ENCODE measurements at regions not wholly inside any gene's neighbourhood (a gene's known extent, or its start where the extent isn't known, plus 50 kb on each side); places are given as distances from the start of the nearest gene placed in this dataset.

DNA sequence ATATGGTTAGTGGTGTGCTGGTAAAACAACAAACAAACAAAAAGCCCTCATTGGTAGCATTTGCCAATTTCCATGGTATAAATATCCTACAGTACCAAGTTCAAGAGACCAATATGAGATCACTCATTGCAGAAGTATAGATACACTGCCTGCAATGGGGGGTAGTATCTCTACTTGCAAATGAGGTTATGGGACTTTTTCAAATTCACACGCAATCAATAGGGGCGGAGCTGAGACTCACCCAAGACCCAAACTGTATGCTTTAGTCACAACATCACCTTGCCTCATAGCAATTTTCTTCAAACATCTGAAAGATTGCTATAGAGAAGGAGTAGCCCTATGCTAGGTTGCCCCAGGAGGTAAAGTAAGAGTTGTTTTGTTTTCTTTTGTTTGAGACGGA, 93.7 kb downstream of the VCPKMT start:
- WGBS, 5 donors = 86 to 97% (median 93%) methylated on average over 3 of the region's 3 CpGs
- Histone ChIP-seq H3K4me3 (no peak overlapping the region), H3K36me3 (no peaks in the 10 kb centered on the region), H3K4me1 (peaks cover 0 to 36% (median 17%) of the 10 kb centered on the region in 6 donors), H3K9me3 (peaks cover 0 to 22% (median 18%) of the 10 kb centered on the region in 8 donors), H3K27ac (no peak overlapping the region), H3K27me3 (replicated peaks in 1 of 7) (no peaks in the 10 kb centered on the region)
- intact Hi-C loops (cut with DNase I; ENCODE audit: low total_unique reads) = no loop called here
- DNase-seq = no peak
- TF ChIP-seq POLR2AphosphoS5 (IDR thresholded peaks at IDR 0.05) (no peak), POLR2A (IDR thresholded peaks at IDR 0.05) (no peak)
- TF ChIP-seq, protein P1, sequence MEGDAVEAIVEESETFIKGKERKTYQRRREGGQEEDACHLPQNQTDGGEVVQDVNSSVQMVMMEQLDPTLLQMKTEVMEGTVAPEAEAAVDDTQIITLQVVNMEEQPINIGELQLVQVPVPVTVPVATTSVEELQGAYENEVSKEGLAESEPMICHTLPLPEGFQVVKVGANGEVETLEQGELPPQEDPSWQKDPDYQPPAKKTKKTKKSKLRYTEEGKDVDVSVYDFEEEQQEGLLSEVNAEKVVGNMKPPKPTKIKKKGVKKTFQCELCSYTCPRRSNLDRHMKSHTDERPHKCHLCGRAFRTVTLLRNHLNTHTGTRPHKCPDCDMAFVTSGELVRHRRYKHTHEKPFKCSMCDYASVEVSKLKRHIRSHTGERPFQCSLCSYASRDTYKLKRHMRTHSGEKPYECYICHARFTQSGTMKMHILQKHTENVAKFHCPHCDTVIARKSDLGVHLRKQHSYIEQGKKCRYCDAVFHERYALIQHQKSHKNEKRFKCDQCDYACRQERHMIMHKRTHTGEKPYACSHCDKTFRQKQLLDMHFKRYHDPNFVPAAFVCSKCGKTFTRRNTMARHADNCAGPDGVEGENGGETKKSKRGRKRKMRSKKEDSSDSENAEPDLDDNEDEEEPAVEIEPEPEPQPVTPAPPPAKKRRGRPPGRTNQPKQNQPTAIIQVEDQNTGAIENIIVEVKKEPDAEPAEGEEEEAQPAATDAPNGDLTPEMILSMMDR (IDR thresholded peaks at IDR 0.05 in 8 of 11, conservative IDR thresholded peaks at IDR 0.05 in 3 of 11) = no peak

DNA sequence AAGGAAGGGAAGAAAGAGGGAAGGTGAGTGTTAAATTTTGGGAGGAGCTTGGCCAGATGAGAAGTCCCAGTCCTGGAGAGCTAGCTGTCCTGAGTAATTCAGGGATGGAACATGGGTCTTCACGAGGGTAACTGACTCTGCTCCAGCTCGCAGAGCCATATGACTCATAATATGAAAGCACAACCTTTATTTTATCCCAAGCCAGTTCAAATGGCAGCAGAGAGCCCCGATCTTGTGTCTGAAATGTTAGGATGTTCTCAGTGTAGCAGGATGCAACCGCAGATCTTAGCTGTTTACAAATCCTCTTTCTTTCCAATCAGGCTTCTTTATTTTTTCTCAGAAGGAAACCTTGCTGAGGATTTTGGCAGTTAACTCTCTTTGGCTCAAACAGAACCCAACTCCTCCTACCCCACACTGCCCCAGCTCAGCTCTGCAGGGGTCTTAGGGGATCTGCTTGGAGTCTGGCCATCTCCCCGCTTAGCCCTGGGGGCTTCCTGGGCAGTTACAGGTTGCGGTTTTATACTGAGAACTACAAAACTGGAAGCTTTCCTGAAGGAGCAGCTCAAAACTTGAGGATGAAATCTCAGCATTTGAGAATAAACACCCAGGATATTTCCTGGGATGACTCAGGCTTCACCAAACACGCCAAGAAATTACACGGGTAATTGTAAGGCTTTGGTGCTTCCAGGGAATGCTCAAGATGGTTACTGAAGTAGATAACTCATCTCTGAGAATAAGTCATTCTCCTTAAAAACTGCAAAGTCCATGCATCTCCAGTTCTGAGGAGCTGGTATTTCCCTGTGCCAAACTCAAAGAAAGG, 92.5 kb downstream of the VCPKMT start:
- Histone ChIP-seq H3K36me3 (no peaks in the 10 kb centered on the region), H3K27ac (no peak overlapping the region), H3K4me1 (peaks cover 0 to 28% (median 14%) of the 10 kb centered on the region in 6 donors), H3K27me3 (replicated peaks in 1 of 7) (no peaks in the 10 kb centered on the region), H3K4me3 (no peak overlapping the region), H3K9me3 (peaks cover 0 to 22% (median 18%) of the 10 kb centered on the region in 8 donors)
- intact Hi-C loops (cut with DNase I; ENCODE audit: low total_unique reads) = no loop called here
- 87 to 92% (median 89%) methylated on average over 8 of the region's 8 CpGs for WGBS, 5 donors
- DNase-seq = no peak
- no peak for TF ChIP-seq POLR2A (IDR thresholded peaks at IDR 0.05)
- TF ChIP-seq, protein P1 (IDR thresholded peaks at IDR 0.05 in 8 of 11, conservative IDR thresholded peaks at IDR 0.05 in 3 of 11) = no peak
- no peak for TF ChIP-seq POLR2AphosphoS5 (IDR thresholded peaks at IDR 0.05)

DNA sequence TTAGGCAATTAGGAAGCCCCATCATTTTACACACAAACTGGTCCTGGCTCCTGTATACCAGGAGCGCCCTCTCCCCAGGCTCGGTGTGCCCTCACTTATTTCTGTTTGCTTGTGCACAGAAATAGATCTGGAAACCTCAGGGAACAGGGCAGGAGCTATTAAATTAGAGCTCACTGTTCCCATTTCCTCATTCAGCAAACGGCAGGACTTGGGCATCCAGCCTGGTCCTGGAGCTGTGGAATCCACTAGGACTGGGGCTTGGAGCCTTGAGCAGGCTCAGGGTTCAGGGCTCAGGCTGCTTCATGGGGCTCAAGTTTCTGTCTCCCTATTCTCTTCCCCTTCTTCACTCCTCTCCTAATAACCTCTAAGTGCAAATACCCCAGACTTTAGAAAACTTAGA, 91.3 kb downstream of the VCPKMT start:
- TF ChIP-seq, protein P1 (IDR thresholded peaks at IDR 0.05 in 8 of 11, conservative IDR thresholded peaks at IDR 0.05 in 3 of 11) = no peak
- TF ChIP-seq POLR2AphosphoS5 (IDR thresholded peaks at IDR 0.05) (no peak), POLR2A (IDR thresholded peaks at IDR 0.05) (no peak)
- 75 to 87% (median 79%) methylated on average over 3 of the region's 3 CpGs for WGBS, 5 donors
- Histone ChIP-seq H3K27me3 (replicated peaks in 1 of 7) (no peaks in the 10 kb centered on the region), H3K9me3 (peaks cover 0 to 18% (median 14%) of the 10 kb centered on the region in 8 donors), H3K4me3 (no peak overlapping the region), H3K27ac (no peak overlapping the region), H3K4me1 (peaks cover 0 to 26% (median 12%) of the 10 kb centered on the region in 6 donors), H3K36me3 (no peaks in the 10 kb centered on the region)
- intact Hi-C loops (cut with DNase I; ENCODE audit: low total_unique reads) = no loop called here
- no peak for DNase-seq

DNA sequence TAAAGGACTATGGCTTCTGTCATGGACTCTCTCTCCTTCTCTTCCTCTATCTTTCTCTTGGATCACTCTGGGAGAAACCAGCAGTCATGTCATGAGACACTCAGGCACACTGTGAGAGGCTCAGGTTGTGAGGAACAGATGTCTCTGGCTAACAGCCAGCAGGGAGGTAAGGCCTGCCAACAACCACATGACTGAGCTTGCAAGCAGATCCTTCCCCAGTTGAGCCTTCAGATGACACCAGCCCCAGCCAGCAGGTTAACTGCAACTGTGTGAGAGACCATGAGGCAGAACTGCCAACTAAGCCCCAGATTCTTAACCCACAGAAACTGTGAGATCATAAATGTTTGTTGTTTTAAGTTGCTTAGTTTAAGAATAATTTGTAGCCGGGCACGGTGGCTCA, 90.6 kb downstream of the VCPKMT start:
- no peaks in the 10 kb centered on the region for H3K27me3 ChIP-seq (replicated peaks in 1 of 7)
- TF ChIP-seq POLR2A (IDR thresholded peaks at IDR 0.05) = no peak
- TF ChIP-seq, protein P1 (IDR thresholded peaks at IDR 0.05 in 8 of 11, conservative IDR thresholded peaks at IDR 0.05 in 3 of 11) = no peak
- no peak for TF ChIP-seq POLR2AphosphoS5 (IDR thresholded peaks at IDR 0.05)
- peaks cover 0 to 13% (median 10%) of the 10 kb centered on the region in 8 donors for H3K9me3 ChIP-seq
- no peak overlapping the region for H3K27ac ChIP-seq
- WGBS, 5 donors = 91 to 97% (median 91%) methylated on average over 2 of the region's 2 CpGs
- DNase-seq = no peak
- H3K36me3 ChIP-seq = peaks cover 0 to 3% (median 0%) of the 10 kb centered on the region in 6 donors
- H3K4me1 ChIP-seq = peaks cover 0 to 23% (median 11%) of the 10 kb centered on the region in 6 donors
- no peak overlapping the region for H3K4me3 ChIP-seq
- intact Hi-C loops (cut with DNase I; ENCODE audit: low total_unique reads) = no loop called here
